Body of pancreas (tissue), 4 donors: ENCODE measurements at regions not wholly inside any gene's neighbourhood (a gene's known extent, or its start where the extent isn't known, plus 50 kb on each side); places are given as distances from the start of the nearest gene placed in this dataset.

ENCODE experiments used
- CTCF ChIP-seq, 7 experiments: fragments of 450-650 bp in 4 of 7; fragments of 200-600 bp in 3 of 7; sonication (generic) in 3 of 7; IDR thresholded peaks; one replicate each; pipeline ENCODE4 v1.5.1; 2016 to 2019; ENCODE audit warnings: antibody characterized with exemption in 7 of 7
- POLR2A ChIP-seq, 3 donors: fragments of 450-650 bp; IDR thresholded peaks; one replicate each; pipeline ENCODE4 v1.6.1; 2016; ENCODE audit warnings: antibody characterized with exemption in 3 of 3, mild to moderate bottlenecking in 2 of 3

- TF ChIP-seq CTCF (IDR thresholded peaks at IDR 0.05) (no peak), POLR2A (IDR thresholded peaks at IDR 0.05) (no peak)
Observed at GRCh38 chr1:218686761-218687160, 341.6 kb downstream of the TGFB2 start.
